GM19455 (cell line): ENCODE measurements at regions not wholly inside any gene's neighbourhood (a gene's known extent, or its start where the extent isn't known, plus 50 kb on each side); places are given as distances from the start of the nearest gene placed in this dataset.

Source experiments
- ATAC-seq: cut with Tn5 transposase; IDR thresholded peaks from one replicate; pipeline ENCODE4 v1.9.1; 2021; ENCODE audit not compliant: unreplicated experiment

GRCh38 chr5:4255441-4255840 lies 659.8 kb downstream of the IRX1 start:
- ATAC-seq, result no peak

GRCh38 chr5:4258170-4258569 lies 662.5 kb downstream of the IRX1 start:
- ATAC-seq, result no peak

DNA sequence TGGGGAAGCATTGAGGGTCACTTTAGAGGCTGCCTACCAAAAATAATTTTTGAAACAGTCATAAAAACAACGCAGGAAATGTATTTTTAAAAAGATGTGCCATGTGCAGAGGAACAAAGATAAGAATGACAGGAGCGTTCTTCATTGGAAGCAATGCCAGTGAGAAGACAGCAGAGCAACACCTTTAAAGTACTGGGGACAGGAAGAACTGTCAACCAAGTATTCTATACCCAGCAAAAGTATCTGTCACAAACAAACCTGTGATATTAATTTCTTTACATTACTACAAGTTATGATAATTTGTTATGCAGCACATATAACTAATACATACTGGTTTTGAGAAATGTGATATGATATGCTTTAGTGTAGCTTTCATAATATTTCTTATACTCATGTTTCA lies 675.6 kb downstream of the IRX1 start:
- ATAC-seq, result no peak

DNA sequence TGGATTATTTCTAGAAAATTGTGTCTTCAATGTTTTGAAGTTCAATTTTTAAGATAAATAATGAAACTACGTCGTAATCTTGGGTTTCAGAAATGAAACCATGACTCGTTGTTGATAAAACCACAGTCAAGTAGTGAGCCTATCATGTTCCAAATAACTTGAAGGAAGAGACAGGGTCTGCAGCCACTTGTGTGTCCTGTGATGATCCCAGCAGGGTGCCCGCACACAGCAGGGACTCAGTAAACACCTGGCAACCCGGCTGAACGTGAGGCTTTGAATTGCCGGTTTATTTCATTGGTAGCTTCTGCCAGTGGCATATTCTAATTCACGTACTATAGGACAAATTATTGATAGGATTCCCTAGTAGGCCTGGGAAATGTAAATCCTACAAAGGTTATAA lies 679.6 kb downstream of the IRX1 start:
- no peak for ATAC-seq

DNA sequence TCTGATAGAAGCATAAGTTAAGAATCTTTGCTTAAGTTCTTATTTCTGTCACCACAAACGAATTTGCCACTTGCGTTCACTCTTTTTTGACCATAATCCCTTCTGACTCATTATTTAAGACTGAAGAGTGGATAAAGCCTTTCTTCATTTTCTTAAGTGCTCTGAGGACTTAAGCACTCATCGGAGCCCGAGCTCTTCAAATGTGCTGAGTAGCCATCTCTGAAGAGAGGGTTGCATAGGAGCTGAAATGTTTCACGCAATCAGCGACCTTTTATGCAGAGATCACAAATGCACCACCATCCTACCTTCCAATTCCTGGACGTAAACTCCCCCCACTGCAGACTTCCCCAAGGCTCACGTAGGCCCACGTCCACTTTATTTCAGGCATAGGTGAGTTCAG lies 699.2 kb downstream of the IRX1 start:
- no peak for ATAC-seq

- ATAC-seq, result no peak
These were observed 700.2 kb downstream of the IRX1 start for GRCh38 chr5:4295663-4296339.

DNA sequence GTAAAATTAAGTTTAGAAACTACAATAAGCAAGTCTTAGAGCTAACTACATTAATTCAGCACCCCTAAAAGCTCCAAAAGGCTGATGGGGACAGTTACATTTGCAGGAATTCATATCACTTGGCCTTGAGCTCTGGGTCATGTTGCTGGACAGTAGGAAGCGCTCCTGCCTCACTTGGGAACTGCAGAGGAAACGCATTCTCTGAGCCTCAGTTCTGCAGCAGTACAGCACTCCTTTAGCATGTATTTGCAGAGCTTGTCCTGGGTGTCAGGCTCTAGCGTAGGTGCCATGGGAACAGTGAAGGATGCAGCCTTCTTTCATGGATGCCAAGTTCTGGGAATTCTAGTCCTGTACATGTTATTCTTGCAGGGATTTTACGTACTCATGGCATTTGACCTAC lies 710.4 kb downstream of the IRX1 start:
- no peak for ATAC-seq

DNA sequence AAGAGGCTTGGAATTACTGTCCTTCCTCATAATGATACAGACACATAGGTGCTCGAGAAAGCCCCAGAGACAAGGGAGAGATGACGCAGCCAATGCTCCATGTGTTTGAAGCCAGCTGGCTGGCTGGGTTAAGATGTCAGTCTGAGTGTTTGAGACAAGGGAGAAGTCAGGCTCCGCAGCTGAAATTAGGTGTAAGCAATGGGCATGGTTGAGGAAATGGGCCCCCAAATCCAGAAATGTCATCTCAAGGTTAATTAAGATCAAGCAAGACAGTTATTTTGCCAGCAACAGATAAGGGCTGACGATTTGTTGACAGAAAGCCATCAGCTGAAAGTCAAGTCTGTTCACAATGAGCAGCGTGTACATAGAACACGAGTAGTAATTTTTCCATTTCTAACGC lies 713.4 kb downstream of the IRX1 start:
- no peak for ATAC-seq

DNA sequence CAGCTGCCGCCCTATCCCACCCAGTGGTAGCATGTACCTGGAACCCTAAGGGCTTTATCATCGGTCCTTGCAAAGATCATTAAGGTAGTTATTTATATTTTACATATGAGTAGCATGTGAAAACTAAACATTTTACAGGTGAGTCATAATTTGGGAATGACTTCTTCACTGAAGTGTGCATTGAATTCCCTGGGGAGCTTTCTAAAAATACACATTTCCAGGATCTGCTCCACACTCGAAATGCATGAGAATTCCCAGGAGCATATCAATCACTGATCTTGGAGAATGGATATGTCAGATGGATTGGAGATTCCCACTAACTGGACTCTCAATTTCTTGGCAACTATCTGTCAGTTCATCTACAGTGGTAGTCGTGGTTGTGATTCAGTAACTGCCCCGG lies 717.5 kb downstream of the IRX1 start:
- ATAC-seq, result no peak

DNA sequence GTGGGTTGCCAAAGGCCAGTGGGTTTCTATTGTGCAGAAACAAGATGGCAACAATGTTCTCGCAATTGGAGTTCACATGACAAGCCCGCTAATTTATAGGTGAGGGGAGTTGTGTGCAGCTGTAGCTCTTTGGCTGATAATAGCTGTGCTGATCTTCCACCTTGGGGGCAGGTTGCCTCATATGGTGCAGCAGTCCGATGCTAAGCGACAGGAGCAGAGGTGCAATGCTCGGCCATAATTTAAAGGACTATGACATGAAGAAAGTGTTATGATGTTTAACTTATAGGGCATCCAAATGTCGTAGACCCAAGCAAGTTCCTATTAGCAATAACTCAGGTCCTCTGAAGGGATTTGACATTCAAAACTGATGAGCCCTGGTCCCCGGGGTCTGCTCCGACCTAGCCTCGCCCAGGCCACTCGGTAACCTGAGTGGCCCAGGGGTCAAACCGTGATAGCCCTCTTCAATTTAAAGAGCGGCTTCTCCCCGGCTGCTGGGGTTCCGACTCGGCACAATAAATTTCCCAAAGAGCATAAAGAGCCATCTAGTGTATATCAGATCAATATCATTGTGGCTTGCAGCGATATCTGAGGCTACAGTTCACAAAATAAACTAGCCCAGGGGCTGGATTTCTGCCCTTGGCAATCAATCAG lies 724.0 kb downstream of the IRX1 start:
- no peak for ATAC-seq

GRCh38 chr5:4330327-4330726 lies 734.7 kb downstream of the IRX1 start:
- ATAC-seq, result no peak

GRCh38 chr5:4335078-4335477 lies 739.4 kb downstream of the IRX1 start:
- ATAC-seq, result no peak

DNA sequence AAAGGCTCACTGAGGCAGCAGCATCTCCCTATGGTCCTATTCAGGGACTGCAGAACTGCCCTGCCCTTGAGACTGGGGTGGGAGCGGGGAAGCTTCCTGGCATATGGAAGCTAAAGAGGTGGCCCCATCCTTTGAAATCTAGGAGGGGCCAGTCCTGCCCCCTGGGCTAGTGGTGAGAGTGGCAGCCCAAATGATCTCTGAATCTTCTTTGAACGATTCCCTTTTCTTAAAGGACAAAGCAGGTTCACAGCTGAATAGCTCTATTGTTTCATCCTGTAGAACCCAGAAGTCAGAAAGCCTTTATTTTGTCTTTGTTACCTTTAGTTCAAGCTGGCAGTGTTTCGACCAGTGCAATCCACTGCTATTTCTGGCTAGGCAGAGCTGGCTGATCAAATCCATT lies 741.9 kb downstream of the IRX1 start:
- no peak for ATAC-seq

DNA sequence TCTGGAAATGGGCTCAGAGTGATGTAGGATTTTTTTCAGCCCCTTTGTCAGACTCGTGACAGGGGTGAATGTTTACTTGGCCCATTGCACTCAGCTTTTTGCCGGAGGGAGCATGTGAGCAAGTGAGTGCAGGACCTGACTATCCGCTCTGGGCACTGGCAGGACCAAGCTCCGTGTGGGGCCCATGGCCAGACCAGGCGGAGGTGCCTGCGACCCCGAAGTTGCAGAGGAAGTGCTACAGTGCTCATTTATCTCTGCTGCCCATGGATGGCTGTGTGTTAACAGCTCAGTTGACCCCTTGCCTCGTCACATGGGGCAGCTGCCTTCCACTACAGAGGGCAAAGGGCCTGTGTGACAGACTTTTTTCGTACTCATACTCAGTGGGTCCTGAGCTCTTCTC lies 744.3 kb downstream of the IRX1 start:
- no peak for ATAC-seq

DNA sequence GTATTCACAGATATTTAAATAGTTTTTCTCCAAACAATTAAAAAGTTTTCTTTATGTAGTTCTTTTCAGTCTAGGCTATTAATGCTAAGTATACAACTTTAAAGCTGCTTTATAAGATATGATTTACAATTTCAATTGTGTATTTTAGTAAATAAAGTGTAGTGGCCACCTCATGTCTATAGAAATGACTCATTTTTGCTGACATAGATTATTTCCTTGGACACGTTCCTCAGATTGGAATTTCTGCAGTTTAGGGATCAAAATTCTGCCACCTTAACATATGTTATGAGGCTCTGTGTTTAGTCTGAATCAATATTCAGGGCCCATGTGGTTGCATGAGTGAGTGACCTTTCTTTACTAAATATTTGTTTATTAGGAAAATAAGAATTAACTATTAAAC lies 750.2 kb downstream of the IRX1 start:
- ATAC-seq, result no peak

DNA sequence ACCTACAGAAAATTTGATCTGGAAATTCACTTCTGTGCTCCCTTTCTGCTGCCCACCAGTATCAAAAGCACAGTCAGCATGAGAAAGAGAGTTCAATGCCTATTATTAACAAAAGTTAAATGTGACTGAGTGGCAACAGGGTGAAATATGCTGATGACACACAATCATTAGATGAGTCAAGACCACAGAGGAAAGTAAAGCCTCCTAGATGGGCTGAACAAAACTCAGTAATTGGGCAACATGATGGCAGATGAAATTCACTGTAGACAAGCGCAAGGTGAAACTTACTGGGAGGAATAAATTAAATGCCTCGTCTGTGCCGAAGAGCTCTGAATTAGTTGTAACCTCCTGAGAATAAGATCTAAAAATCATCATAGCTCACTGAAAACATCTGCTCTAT lies 752.8 kb downstream of the IRX1 start:
- no peak for ATAC-seq

GRCh38 chr5:4348919-4349318 lies 753.3 kb downstream of the IRX1 start:
- no peak for ATAC-seq

DNA sequence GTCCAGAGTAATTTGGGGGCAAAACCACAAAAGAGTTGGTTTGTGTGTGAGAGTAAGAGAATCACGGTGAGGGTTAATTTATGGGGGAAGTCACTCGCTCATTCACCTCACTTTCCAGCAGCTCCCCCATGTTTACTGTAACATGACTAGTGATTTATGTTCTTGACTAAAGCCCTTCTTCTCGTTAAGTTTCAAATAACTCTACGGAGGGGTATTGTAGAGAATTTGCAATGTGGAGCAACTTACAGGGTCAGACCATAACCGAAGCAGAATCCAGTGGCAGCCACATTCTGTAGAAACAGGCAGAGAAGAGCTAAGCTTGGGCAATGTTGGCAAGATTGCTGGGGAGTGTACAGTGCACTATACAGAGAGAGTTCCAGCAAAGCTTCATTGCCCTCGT lies 760.6 kb downstream of the IRX1 start:
- ATAC-seq, result no peak

GRCh38 chr5:4359847-4360246 lies 764.2 kb downstream of the IRX1 start:
- no peak for ATAC-seq

GRCh38 chr5:4361753-4362152 lies 766.1 kb downstream of the IRX1 start:
- no peak for ATAC-seq

- no peak for ATAC-seq
These were observed 766.8 kb downstream of the IRX1 start for GRCh38 chr5:4362411-4362810.

GRCh38 chr5:4363045-4363444 lies 767.4 kb downstream of the IRX1 start:
- ATAC-seq, result no peak

- ATAC-seq, result no peak
These were observed 771.0 kb downstream of the IRX1 start for GRCh38 chr5:4366628-4367027.
